ENCODE measurements at regions not wholly inside any gene's neighbourhood (a gene's known extent, or its start where the extent isn't known, plus 50 kb on each side); places are given as distances from the start of the nearest gene placed in this dataset.

DNA sequence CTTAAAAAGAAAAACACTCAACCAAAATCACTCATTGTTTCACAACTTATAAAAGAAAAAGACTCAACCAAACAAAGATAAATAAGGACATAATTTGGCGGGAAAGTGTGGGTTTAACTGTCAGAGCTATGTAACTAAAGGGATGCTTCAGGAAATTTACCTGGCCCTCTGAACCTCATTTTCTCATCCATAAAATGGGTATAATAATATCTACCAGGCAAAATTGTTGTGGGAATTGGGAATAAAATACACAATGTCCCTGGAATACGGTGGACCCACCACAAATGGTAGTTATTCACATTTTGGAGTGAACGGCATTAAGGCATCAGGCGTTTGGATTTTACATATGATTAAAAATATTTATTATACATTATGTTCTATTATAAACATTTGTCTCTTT is 228.5 kb upstream of the ANKRD55 start:
- no peaks in the 10 kb centered on the region for H4K20me1 ChIP-seq (ENCODE audit: control insufficient read depth, extremely low read depth, insufficient read depth, low read length)
- no peak overlapping the region for H3K4me3 ChIP-seq (ENCODE audit: control insufficient read depth in 2 of 3, extremely low read depth in 1 of 3, insufficient read depth in 2 of 3, low read depth in 1 of 3, low read length in 3 of 3)
- H3K27me3 ChIP-seq (ENCODE audit: control insufficient read depth, extremely low read depth, insufficient read depth, low read length) = no peaks in the 10 kb centered on the region
- no peak overlapping the region for H3K9ac ChIP-seq (ENCODE audit: control insufficient read depth, extremely low read depth, insufficient read depth, low read length)
- FAIRE-seq (no peak), DNase-seq (ENCODE audit: low read depth, low spot score) (no peak)
- H3K9me1 ChIP-seq (ENCODE audit: control insufficient read depth, extremely low read depth, insufficient read depth, low read length) = no peaks in the 10 kb centered on the region
- TF ChIP-seq EZH2 (IDR thresholded peaks at IDR 0.05; ENCODE audit: low read length) = no peak
- TF ChIP-seq, protein P1, sequence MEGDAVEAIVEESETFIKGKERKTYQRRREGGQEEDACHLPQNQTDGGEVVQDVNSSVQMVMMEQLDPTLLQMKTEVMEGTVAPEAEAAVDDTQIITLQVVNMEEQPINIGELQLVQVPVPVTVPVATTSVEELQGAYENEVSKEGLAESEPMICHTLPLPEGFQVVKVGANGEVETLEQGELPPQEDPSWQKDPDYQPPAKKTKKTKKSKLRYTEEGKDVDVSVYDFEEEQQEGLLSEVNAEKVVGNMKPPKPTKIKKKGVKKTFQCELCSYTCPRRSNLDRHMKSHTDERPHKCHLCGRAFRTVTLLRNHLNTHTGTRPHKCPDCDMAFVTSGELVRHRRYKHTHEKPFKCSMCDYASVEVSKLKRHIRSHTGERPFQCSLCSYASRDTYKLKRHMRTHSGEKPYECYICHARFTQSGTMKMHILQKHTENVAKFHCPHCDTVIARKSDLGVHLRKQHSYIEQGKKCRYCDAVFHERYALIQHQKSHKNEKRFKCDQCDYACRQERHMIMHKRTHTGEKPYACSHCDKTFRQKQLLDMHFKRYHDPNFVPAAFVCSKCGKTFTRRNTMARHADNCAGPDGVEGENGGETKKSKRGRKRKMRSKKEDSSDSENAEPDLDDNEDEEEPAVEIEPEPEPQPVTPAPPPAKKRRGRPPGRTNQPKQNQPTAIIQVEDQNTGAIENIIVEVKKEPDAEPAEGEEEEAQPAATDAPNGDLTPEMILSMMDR (optimal IDR thresholded peaks at IDR 0.05 in 1 of 3, IDR thresholded peaks at IDR 0.05 in 1 of 3, conservative IDR thresholded peaks at IDR 0.05 in 1 of 3; ENCODE audit: extremely low read depth in 1 of 3, insufficient read depth in 2 of 3, low read length in 3 of 3) = no peak
- H3K27ac ChIP-seq (ENCODE audit: control insufficient read depth, insufficient read depth, low read length) = no peak overlapping the region
- H3K36me3 ChIP-seq (ENCODE audit: control insufficient read depth in 2 of 2, extremely low read depth in 1 of 2, insufficient read depth in 2 of 2, low read length in 2 of 2) = no peaks in the 10 kb centered on the region
- H2AFZ ChIP-seq (ENCODE audit: control insufficient read depth, low read length) = no peak overlapping the region
- H3K4me2 ChIP-seq (ENCODE audit: control insufficient read depth, extremely low read depth, insufficient read depth, low read depth, low read length) = no peak overlapping the region
- H3K79me2 ChIP-seq (ENCODE audit: control insufficient read depth, insufficient read depth, low read length) = no peaks in the 10 kb centered on the region
- dilution Hi-C loops (cut with MboI; ENCODE audit: extremely low pct_ligation_motif_present, low sequenced_read_pairs) = no loop called here
- peaks cover 8% of the 10 kb centered on the region for H3K4me1 ChIP-seq (ENCODE audit: control insufficient read depth, extremely low read depth, insufficient read depth, low read length)
- H3K9me3 ChIP-seq (ENCODE audit: control insufficient read depth, low read depth, low read length) = no peaks in the 10 kb centered on the region

DNA sequence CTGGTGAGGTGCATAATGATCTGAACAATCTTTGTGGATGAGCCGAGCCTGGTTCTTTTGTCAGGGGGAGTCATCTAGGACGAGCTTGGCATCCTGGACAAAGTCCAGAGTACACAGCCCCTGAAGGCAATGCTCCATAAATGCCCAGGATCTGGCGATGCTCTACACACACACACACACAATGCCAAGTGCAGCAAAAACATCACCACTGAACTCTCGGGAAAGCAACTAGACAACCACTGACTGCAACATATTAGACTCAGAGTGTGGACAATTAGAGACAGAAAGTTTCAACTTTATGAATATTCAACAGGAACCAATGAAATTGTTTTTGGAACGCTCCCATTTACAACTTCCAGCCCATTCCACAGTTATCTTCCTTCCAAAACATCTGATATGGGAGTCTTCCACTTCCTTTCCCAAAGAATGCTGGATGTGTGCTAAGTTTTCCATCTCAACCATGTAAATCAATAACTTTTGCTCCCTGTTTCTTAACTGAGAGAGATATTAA is 227.6 kb upstream of the ANKRD55 start:
- peak overlapping the region; percentile 54 for H2AFZ ChIP-seq (ENCODE audit: control insufficient read depth, low read length)
- H3K9ac ChIP-seq (ENCODE audit: control insufficient read depth, extremely low read depth, insufficient read depth, low read length) = no peak overlapping the region
- H3K9me3 ChIP-seq (ENCODE audit: control insufficient read depth, low read depth, low read length) = no peaks in the 10 kb centered on the region
- no peak for DNase-seq (ENCODE audit: low read depth, low spot score)
- H3K36me3 ChIP-seq (ENCODE audit: control insufficient read depth in 2 of 2, extremely low read depth in 1 of 2, insufficient read depth in 2 of 2, low read length in 2 of 2) = no peaks in the 10 kb centered on the region
- H3K27me3 ChIP-seq (ENCODE audit: control insufficient read depth, extremely low read depth, insufficient read depth, low read length) = no peaks in the 10 kb centered on the region
- TF ChIP-seq, protein P1 (optimal IDR thresholded peaks at IDR 0.05 in 1 of 3, IDR thresholded peaks at IDR 0.05 in 1 of 3, conservative IDR thresholded peaks at IDR 0.05 in 1 of 3; ENCODE audit: extremely low read depth in 1 of 3, insufficient read depth in 2 of 3, low read length in 3 of 3) = no peak
- TF ChIP-seq EZH2 (IDR thresholded peaks at IDR 0.05; ENCODE audit: low read length) = no peak
- H3K4me2 ChIP-seq (ENCODE audit: control insufficient read depth, extremely low read depth, insufficient read depth, low read depth, low read length) = no peak overlapping the region
- H3K79me2 ChIP-seq (ENCODE audit: control insufficient read depth, insufficient read depth, low read length) = no peaks in the 10 kb centered on the region
- no peaks in the 10 kb centered on the region for H3K9me1 ChIP-seq (ENCODE audit: control insufficient read depth, extremely low read depth, insufficient read depth, low read length)
- no peak overlapping the region for H3K27ac ChIP-seq (ENCODE audit: control insufficient read depth, insufficient read depth, low read length)
- H3K4me1 ChIP-seq (ENCODE audit: control insufficient read depth, extremely low read depth, insufficient read depth, low read length) = no peaks in the 10 kb centered on the region
- no peak overlapping the region for H3K4me3 ChIP-seq (ENCODE audit: control insufficient read depth in 2 of 3, extremely low read depth in 1 of 3, insufficient read depth in 2 of 3, low read depth in 1 of 3, low read length in 3 of 3)
- peak; percentile 17 for FAIRE-seq
- dilution Hi-C loops (cut with MboI; ENCODE audit: extremely low pct_ligation_motif_present, low sequenced_read_pairs) = no loop called here
- no peaks in the 10 kb centered on the region for H4K20me1 ChIP-seq (ENCODE audit: control insufficient read depth, extremely low read depth, insufficient read depth, low read length)
